Upper lobe of right lung (tissue), 1 donor: ENCODE measurements at regions not wholly inside any gene's neighbourhood (a gene's known extent, or its start where the extent isn't known, plus 50 kb on each side); places are given as distances from the start of the nearest gene placed in this dataset.

Experiments
- ATAC-seq: fragments of 200-7000 bp; cut with Tn5 transposase; one replicate; pipeline ENCODE4 v1.9.1; 2020; ENCODE audit warnings: mild to moderate bottlenecking, moderate library complexity
- DNase-seq: peaks from one replicate; pipeline ENCODE4 v3.0.0-alpha.2; 2020
- H3K27ac ChIP-seq: fragments of 200-600 bp; one replicate; pipeline ENCODE4 v1.8.0; 2022
- H3K27me3 ChIP-seq: fragments of 200-600 bp; one replicate; pipeline ENCODE4 v1.8.0; 2022; ENCODE audit warnings: mild to moderate bottlenecking
- H3K36me3 ChIP-seq: fragments of 200-600 bp; one replicate; pipeline ENCODE4 v1.8.0; 2022
- H3K4me1 ChIP-seq: fragments of 200-600 bp; one replicate; pipeline ENCODE4 v1.8.0; 2022
- H3K4me3 ChIP-seq: fragments of 200-600 bp; one replicate; pipeline ENCODE4 v1.8.0; 2022; ENCODE audit warnings: mild to moderate bottlenecking
- H3K9me3 ChIP-seq: fragments of 200-600 bp; one replicate; pipeline ENCODE4 v1.8.0; 2022
- CTCF ChIP-seq: fragments of 200-600 bp; IDR thresholded peaks from one replicate; pipeline ENCODE4 v1.8.0; 2022; ENCODE audit warnings: antibody characterized with exemption
- intact Hi-C: fragments of 100-400 bp; cut with DNase I; formaldehyde crosslinking; loops from one replicate; pipeline ENCODE4 v1.11.0; 2022
- donor health status: DM: no; HTN: yes; CAD: no; lungs with severe emphysema.

DNA sequence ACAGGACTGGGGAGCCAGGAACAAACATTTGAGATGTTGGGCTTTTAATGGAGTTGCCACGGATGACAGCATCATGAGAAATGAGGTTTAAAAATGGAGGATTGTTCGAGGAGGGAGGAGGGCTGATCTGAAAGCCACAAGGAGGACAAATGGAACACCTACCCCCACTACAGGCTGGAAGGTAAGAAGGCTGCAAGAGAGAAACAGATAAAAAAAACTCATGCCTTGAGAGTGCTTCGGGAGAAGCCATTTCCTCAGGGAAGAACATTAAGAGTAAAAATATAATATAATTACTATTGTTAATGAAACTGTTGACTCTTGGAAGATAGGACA is 119.5 kb upstream of the MAP9 start:
- TF ChIP-seq CTCF = no peak
- DNase-seq (no peak), ATAC-seq (no peak)
- Histone ChIP-seq H3K27ac (no peak overlapping the region), H3K9me3 (no peaks in the 10 kb centered on the region), H3K36me3 (no peaks in the 10 kb centered on the region), H3K27me3 (no peaks in the 10 kb centered on the region), H3K4me1 (no peaks in the 10 kb centered on the region), H3K4me3 (no peak overlapping the region)
- intact Hi-C loops = no loop called here

DNA sequence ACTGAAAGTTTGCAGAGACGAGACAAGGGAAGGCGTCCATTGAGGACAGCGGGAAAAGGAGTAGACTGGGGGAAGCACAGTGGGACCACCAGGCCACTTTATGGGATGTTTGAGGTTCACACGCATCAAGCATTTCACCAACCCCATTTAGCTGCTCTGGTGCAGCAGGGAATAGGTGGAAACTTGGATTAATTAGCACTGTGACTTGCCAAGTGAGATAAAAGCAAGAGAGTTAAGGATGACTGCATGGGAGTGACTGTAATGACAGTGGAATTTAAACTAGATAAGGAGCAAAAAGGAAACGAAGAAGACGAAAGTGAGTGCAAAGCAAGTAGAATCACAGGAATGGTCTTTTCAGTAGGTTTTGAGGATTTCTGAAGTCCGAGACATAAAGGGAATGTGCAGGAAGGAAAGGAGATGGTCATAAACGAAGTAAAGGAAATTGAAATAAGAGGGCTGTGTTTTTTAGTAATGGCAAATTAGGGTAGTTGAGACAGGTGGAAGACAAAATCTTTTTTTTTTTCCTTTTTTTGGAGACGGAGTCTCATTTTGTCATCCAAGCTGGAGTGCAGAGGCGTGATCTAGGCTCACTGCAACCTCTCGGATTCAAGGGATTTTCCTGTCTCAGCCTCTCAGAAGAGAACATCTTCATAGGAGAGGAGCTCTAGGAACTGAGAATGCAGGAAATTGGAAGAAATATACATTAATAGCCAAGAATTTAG is 119.0 kb upstream of the MAP9 start:
- Histone ChIP-seq H3K27ac (no peak overlapping the region), H3K27me3 (no peaks in the 10 kb centered on the region), H3K36me3 (no peaks in the 10 kb centered on the region), H3K9me3 (no peaks in the 10 kb centered on the region), H3K4me3 (no peak overlapping the region), H3K4me1 (no peaks in the 10 kb centered on the region)
- ATAC-seq (no peak), DNase-seq (no peak)
- no peak for TF ChIP-seq CTCF
- intact Hi-C loops = no loop called here

DNA sequence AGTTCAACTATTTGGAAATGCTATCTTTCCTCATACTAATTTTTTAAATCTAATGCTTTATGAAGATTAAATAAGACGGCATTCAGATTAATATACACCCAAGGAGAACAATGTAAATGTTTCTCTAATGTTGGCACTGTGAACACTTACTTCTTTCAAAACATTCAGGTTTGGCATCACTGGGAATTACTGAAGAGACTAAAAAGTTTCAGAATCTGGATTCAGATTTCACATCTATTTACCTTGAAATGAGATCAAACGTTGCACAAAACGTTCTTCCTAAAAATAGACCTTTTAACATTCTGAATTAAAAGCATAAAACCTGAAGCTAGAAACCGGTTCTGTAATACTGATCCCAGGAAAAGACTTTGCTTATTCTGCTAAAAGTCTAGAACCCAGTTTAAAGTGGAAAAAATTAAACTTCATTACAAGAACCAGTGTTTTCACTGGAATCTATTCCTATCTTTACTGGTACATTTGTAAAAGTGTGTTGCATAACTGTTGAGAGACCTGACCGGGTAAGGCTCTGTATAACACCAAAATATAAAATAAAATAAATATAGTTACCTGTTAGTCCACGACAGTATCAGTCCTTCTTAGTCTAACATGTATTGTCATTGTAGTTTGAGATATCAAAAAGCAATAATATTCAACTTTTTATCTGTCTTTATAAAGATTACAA is 117.4 kb upstream of the MAP9 start:
- DNase-seq (no peak), ATAC-seq (no peak)
- intact Hi-C loops = no loop called here
- Histone ChIP-seq H3K27me3 (no peaks in the 10 kb centered on the region), H3K4me3 (no peak overlapping the region), H3K27ac (no peak overlapping the region), H3K9me3 (no peaks in the 10 kb centered on the region), H3K4me1 (no peaks in the 10 kb centered on the region), H3K36me3 (no peaks in the 10 kb centered on the region)
- TF ChIP-seq CTCF = no peak

DNA sequence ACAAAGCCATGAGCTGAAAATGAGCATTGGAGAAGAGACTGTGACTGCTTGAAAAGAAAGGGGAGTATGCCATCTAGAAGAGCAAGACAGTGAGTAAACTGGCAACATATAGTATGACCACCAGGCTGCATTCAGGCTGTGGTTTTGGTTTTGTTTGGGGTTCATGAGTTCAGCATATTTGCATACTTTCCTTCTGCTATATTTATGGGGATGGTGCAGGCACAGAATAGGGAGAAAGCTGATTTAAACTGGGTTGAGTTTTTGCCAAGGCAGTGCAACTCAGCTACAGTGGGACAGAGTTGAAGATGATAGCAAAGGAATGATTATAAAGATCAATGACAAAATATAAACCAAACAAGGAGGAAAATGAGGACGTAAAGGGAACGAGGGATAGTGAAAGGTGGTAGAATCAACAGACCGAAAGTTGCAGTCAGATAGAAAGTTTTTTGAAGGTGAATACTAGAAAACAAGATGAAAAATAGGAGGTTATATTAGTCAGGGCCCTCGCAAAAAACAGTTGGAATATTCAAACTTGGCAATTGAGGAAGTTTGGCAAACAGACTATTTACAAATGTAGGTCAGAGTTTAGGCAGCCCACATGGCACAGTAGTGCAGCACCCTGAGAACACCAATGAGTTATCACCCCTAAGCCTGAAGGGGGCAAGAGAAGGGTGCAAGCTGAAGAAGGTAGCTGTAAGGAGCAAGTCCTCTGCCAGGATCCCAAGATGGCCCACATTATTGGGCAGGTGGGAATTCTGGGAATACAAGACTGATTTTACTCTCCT is 114.8 kb upstream of the MAP9 start:
- no peaks in the 10 kb centered on the region for H3K36me3 ChIP-seq
- H3K4me3 ChIP-seq = no peak overlapping the region
- intact Hi-C loops = no loop called here
- TF ChIP-seq CTCF = no peak
- H3K27ac ChIP-seq = no peak overlapping the region
- DNase-seq (no peak), ATAC-seq (peak; percentile 37)
- H3K27me3 ChIP-seq = no peaks in the 10 kb centered on the region
- H3K4me1 ChIP-seq = no peaks in the 10 kb centered on the region
- no peaks in the 10 kb centered on the region for H3K9me3 ChIP-seq

- Histone ChIP-seq H3K36me3 (no peaks in the 10 kb centered on the region), H3K27ac (no peak overlapping the region), H3K9me3 (no peaks in the 10 kb centered on the region), H3K4me1 (no peaks in the 10 kb centered on the region), H3K27me3 (no peaks in the 10 kb centered on the region), H3K4me3 (no peak overlapping the region)
- DNase-seq = no peak
- ATAC-seq = no peak
- TF ChIP-seq CTCF = no peak
- intact Hi-C loops = no loop called here
Observed at GRCh38 chr4:155489271-155489670, 112.5 kb upstream of the MAP9 start.
